C4-2B (cell line): ENCODE measurements at regions not wholly inside any gene's neighbourhood (a gene's known extent, or its start where the extent isn't known, plus 50 kb on each side); places are given as distances from the start of the nearest gene placed in this dataset.

ENCODE experiments used
- CTCF ChIP-seq: fragments of 450-650 bp; conservative IDR thresholded peaks from 2 replicates; pipeline ENCODE4 v1.5.1; 2017; ENCODE audit warnings: mild to moderate bottlenecking
- ZFX ChIP-seq: fragments of 450-650 bp; IDR thresholded peaks from 2 replicates; pipeline ENCODE4 v1.6.1; 2017

DNA sequence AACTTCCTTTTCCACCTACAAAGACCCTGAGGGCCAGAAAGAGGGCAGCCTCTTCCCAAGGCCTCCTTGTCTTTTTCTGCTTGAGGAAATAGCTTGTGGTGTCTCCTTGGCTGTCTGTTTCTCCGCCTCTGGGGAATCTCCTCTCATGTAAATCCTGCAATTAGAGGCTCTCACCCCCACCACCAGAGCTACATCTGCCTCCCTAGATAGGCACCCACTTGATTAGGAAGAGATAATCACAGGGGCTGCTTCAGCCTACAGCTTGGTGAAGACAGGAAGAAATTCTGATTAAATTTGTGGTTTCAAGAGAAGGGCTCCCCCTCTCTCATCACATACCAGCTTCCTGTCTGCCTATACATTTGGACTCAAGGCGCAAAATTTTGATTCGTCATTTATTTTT is 75.6 kb downstream of the TLR4 start:
- TF ChIP-seq CTCF: no peak
- TF ChIP-seq ZFX: no peak
